ENCODE measurements at regions not wholly inside any gene's neighbourhood (a gene's known extent, or its start where the extent isn't known, plus 50 kb on each side); places are given as distances from the start of the nearest gene placed in this dataset.

DNA sequence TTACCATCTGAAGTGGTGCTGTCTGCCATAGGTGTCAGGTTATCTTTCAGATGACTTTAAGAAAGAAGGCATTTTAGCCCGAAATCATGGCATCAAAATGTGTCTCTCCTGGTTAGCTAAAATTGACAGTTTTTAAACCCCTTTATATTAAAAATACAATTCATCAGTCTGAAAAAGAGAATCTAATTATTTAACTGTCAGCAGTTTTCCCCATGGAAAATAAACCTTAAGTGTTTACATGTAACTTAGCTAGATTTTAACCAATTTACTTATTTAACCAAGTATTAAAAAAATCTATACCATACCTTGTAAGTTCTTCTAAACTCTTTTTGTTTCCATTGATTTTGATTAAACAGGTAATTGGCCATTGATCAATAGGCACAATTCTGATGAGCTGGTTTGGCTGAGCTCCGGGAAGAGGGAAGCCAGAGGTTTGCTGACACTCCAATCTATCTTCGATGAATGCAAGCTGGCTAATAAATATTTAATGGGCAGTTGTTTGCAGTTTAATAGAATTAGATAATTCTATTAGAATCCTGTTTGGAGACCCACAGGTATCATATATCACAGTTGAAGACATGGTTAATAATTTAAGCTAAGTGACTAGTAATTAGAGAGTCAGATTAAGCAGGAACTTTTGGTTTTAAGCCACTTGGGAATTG is 114.0 kb downstream of the MAT2B start:
- H3K27ac ChIP-seq (ENCODE audit: low read depth in 1 of 2, low read length in 2 of 2) = no peak overlapping the region
- no peaks in the 10 kb centered on the region for H3K27me3 ChIP-seq (ENCODE audit: control insufficient read depth in 2 of 2, insufficient read depth in 2 of 2, low read length in 2 of 2)
- H3K27ac Mint-ChIP-seq = no peak overlapping the region
- no peaks in the 10 kb centered on the region for H4K20me1 ChIP-seq (ENCODE audit: insufficient read depth, low read length)
- H3K9me3 Mint-ChIP-seq = peaks cover 0 to 7% (median 1%) of the 10 kb centered on the region in 7 donors
- WGBS (ENCODE audit: insufficient coverage) = 100% methylated on average over 1 of the region's 3 CpGs
- H3K4me1 Mint-ChIP-seq = no peaks in the 10 kb centered on the region
- TF ChIP-seq, protein P1, sequence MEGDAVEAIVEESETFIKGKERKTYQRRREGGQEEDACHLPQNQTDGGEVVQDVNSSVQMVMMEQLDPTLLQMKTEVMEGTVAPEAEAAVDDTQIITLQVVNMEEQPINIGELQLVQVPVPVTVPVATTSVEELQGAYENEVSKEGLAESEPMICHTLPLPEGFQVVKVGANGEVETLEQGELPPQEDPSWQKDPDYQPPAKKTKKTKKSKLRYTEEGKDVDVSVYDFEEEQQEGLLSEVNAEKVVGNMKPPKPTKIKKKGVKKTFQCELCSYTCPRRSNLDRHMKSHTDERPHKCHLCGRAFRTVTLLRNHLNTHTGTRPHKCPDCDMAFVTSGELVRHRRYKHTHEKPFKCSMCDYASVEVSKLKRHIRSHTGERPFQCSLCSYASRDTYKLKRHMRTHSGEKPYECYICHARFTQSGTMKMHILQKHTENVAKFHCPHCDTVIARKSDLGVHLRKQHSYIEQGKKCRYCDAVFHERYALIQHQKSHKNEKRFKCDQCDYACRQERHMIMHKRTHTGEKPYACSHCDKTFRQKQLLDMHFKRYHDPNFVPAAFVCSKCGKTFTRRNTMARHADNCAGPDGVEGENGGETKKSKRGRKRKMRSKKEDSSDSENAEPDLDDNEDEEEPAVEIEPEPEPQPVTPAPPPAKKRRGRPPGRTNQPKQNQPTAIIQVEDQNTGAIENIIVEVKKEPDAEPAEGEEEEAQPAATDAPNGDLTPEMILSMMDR (IDR thresholded peaks at IDR 0.05) = no peak
- H3K4me1 ChIP-seq (ENCODE audit: control insufficient read depth in 1 of 2, insufficient read depth in 2 of 2, low read length in 2 of 2) = no peaks in the 10 kb centered on the region
- H3K4me2 ChIP-seq (replicated peaks; ENCODE audit: extremely low read depth, low read length, poor library complexity, severe bottlenecking) = no peak overlapping the region
- no peak overlapping the region for H2AFZ ChIP-seq (ENCODE audit: insufficient read depth, low read depth, low read length, poor library complexity, severe bottlenecking)
- H3K9me3 ChIP-seq (replicated peaks in 1 of 2; ENCODE audit: control insufficient read depth in 1 of 2, insufficient read depth in 1 of 2, low read length in 2 of 2) = no peaks in the 10 kb centered on the region
- H3K36me3 ChIP-seq (replicated peaks in 1 of 2; ENCODE audit: control insufficient read depth in 1 of 2, insufficient read depth in 2 of 2, low read length in 2 of 2) = no peaks in the 10 kb centered on the region
- intact Hi-C loops (cut with micrococcal nuclease) = no loop called here
- H3K79me2 ChIP-seq (ENCODE audit: insufficient read depth, low read length) = no peaks in the 10 kb centered on the region
- no peak overlapping the region for H3K4me3 ChIP-seq (replicated peaks in 1 of 3; ENCODE audit: low read depth in 2 of 3, low read length in 3 of 3)
- H3K9ac ChIP-seq (ENCODE audit: insufficient read depth, low read length, poor library complexity, severe bottlenecking) = no peak overlapping the region
- H3K4me3 Mint-ChIP-seq = no peak overlapping the region
- DNase-seq = no peak
- peaks cover 0 to 1% (median 0%) of the 10 kb centered on the region in 3 donors for H3K27me3 Mint-ChIP-seq (ENCODE audit: low read depth in 3 of 3)
- no peaks in the 10 kb centered on the region for H3K36me3 Mint-ChIP-seq

DNA sequence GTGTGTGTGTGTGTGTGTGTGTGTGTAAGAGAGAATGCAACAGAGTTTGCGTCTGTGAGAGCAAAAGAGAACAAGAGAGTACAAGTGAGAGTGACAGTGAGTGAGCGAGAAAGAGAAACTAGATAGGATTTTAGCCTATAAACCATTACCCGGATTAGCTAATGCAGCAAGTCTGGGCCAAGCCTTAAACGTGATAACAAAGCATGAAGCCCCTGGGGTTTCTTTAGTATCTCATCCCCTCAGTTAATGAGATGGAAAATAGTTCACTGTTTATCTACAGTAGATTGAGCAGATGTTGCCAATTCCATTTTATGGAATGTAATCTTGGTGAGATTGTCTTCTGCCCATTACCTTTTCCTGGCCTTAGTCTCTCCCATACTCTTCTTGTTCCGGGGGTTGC is 114.5 kb downstream of the MAT2B start:
- Histone ChIP-seq H3K9me3 (replicated peaks in 1 of 2; ENCODE audit: control insufficient read depth in 1 of 2, insufficient read depth in 1 of 2, low read length in 2 of 2) (no peaks in the 10 kb centered on the region), H3K27me3 (ENCODE audit: control insufficient read depth in 2 of 2, insufficient read depth in 2 of 2, low read length in 2 of 2) (no peaks in the 10 kb centered on the region), H3K9ac (ENCODE audit: insufficient read depth, low read length, poor library complexity, severe bottlenecking) (no peak overlapping the region), H3K79me2 (ENCODE audit: insufficient read depth, low read length) (no peaks in the 10 kb centered on the region), H3K4me1 (ENCODE audit: control insufficient read depth in 1 of 2, insufficient read depth in 2 of 2, low read length in 2 of 2) (no peaks in the 10 kb centered on the region), H2AFZ (ENCODE audit: insufficient read depth, low read depth, low read length, poor library complexity, severe bottlenecking) (no peak overlapping the region), H3K4me2 (replicated peaks; ENCODE audit: extremely low read depth, low read length, poor library complexity, severe bottlenecking) (no peak overlapping the region), H3K27ac (ENCODE audit: low read depth in 1 of 2, low read length in 2 of 2) (no peak overlapping the region), H4K20me1 (ENCODE audit: insufficient read depth, low read length) (no peaks in the 10 kb centered on the region), H3K36me3 (replicated peaks in 1 of 2; ENCODE audit: control insufficient read depth in 1 of 2, insufficient read depth in 2 of 2, low read length in 2 of 2) (no peaks in the 10 kb centered on the region), H3K4me3 (replicated peaks in 1 of 3; ENCODE audit: low read depth in 2 of 3, low read length in 3 of 3) (no peak overlapping the region)
- Mint-ChIP-seq H3K36me3 (no peaks in the 10 kb centered on the region), H3K27me3 (ENCODE audit: low read depth in 3 of 3) (peaks cover 0 to 1% (median 0%) of the 10 kb centered on the region in 3 donors), H3K27ac (no peak overlapping the region), H3K9me3 (peaks cover 0 to 6% (median 1%) of the 10 kb centered on the region in 7 donors), H3K4me3 (no peak overlapping the region), H3K4me1 (no peaks in the 10 kb centered on the region)
- intact Hi-C loops (cut with micrococcal nuclease) = no loop called here
- TF ChIP-seq, protein P1 (IDR thresholded peaks at IDR 0.05) = no peak
- DNase-seq = no peak
- no CpG with 5 or more reads among the region's 5 CpGs for WGBS (ENCODE audit: insufficient coverage)

All from CD14-positive monocyte (primary cell).